Left lung (tissue), 4 donors: ENCODE measurements at regions not wholly inside any gene's neighbourhood (a gene's known extent, or its start where the extent isn't known, plus 50 kb on each side); places are given as distances from the start of the nearest gene placed in this dataset.

Experiments
- ATAC-seq: fragments of 200-7000 bp; cut with Tn5 transposase; one replicate; pipeline ENCODE4 v1.9.1; 2020; ENCODE audit warnings: moderate library complexity
- DNase-seq, 4 donors: peaks; one replicate each; pipeline ENCODE4 v3.0.0-alpha.2; 2013 to 2020
- H3K27ac ChIP-seq, 2 donors: fragments of 200-600 bp; sonication (generic) in 1 of 2; one replicate each; pipeline versions ENCODE4 v1.5.0 to v1.8.0; 2020 to 2021
- H3K27me3 ChIP-seq, 2 donors: fragments of 200-600 bp; sonication (generic) in 1 of 2; one replicate each; pipeline versions ENCODE4 v1.5.0 to v1.8.0; 2020 to 2021
- H3K36me3 ChIP-seq, 2 donors: fragments of 200-600 bp; sonication (generic) in 1 of 2; one replicate each; pipeline versions ENCODE4 v1.5.0 to v1.8.0; 2020 to 2021
- H3K4me1 ChIP-seq, 2 donors: fragments of 200-600 bp; one replicate each; pipeline ENCODE4 v1.8.0; 2021
- H3K4me3 ChIP-seq, 2 donors: fragments of 200-600 bp; sonication (generic) in 1 of 2; one replicate each; pipeline versions ENCODE4 v1.5.0 to v1.8.0; 2020 to 2021; ENCODE audit warnings: mild to moderate bottlenecking in 1 of 2
- H3K9me3 ChIP-seq, 2 donors: fragments of 200-600 bp; sonication (generic) in 1 of 2; one replicate each; pipeline versions ENCODE4 v1.5.0 to v1.8.0; 2020 to 2021
- intact Hi-C, 2 donors: fragments of 100-400 bp; cut with DNase I; formaldehyde crosslinking; loops; one replicate each; pipeline versions ENCODE4 v1.11.2 to v1.14.2; 2022
- TF ChIP-seq, protein P1 (sequence below), 2 donors: fragments of 200-600 bp; sonication (generic) in 1 of 2; IDR thresholded peaks; one replicate each; pipeline versions ENCODE4 v1.5.0 to v1.8.0; 2021; ENCODE audit warnings: antibody characterized with exemption in 2 of 2
- donor health status: DM: no; HTN: yes; CAD: no.
- donor health status: DM: no; HTN: no; CAD: no.

GRCh38 chr9:14455243-14455642 is 141.3 kb upstream of the NFIB start:
- TF ChIP-seq, protein P1, sequence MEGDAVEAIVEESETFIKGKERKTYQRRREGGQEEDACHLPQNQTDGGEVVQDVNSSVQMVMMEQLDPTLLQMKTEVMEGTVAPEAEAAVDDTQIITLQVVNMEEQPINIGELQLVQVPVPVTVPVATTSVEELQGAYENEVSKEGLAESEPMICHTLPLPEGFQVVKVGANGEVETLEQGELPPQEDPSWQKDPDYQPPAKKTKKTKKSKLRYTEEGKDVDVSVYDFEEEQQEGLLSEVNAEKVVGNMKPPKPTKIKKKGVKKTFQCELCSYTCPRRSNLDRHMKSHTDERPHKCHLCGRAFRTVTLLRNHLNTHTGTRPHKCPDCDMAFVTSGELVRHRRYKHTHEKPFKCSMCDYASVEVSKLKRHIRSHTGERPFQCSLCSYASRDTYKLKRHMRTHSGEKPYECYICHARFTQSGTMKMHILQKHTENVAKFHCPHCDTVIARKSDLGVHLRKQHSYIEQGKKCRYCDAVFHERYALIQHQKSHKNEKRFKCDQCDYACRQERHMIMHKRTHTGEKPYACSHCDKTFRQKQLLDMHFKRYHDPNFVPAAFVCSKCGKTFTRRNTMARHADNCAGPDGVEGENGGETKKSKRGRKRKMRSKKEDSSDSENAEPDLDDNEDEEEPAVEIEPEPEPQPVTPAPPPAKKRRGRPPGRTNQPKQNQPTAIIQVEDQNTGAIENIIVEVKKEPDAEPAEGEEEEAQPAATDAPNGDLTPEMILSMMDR (IDR thresholded peaks at IDR 0.05), result no peak
- H3K4me3 ChIP-seq, result no peak overlapping the region
- no peaks in the 10 kb centered on the region for H3K9me3 ChIP-seq
- intact Hi-C loops, result no loop called here
- peak; percentile 59 for ATAC-seq
- no peaks in the 10 kb centered on the region for H3K36me3 ChIP-seq
- H3K27ac ChIP-seq, result no peak overlapping the region
- H3K27me3 ChIP-seq, result no peaks in the 10 kb centered on the region
- no peaks in the 10 kb centered on the region for H3K4me1 ChIP-seq
- DNase-seq, result no peak

DNA sequence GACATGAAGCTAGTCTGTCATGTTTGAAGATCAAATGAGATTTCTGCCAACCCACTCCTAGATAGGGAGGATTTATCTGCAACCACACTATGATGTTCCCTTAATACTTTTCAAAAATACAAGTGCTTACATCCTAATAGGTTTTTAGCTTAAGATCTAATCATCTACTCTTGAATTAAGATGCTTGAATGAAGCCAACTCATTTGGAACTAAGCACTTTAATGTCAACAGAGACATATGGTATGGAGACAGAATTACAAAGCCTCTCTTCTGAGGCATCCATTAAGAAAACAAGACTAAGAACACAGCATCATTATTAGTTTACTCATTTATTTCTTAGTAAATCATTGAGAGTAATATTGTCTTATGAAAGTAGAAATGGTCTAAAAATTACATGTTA is 139.3 kb upstream of the NFIB start:
- no peak for ATAC-seq

DNA sequence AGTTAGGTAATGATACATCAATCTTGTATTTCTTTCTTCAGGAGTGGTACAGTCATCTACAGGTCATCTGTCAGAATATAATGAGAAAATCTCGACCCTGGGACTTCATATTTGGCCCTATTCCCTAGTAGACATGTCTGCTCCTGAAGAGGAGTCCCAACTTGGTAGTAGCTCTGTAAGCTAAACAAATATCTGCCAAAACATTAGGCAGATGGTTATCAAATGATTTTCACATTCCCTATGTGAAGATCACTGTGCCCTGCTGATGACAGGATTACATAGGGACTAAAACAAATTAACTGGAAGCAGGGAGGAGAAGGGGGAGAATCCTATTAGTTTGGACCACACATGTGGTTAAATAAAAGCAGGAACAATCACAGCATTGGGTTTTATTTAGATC is 138.6 kb upstream of the NFIB start:
- intact Hi-C loops, result no loop called here
- Histone ChIP-seq H3K27me3 (no peaks in the 10 kb centered on the region), H3K9me3 (peaks cover 0 to 4% of the 10 kb centered on the region in 2 donors), H3K4me1 (no peaks in the 10 kb centered on the region), H3K4me3 (no peak overlapping the region), H3K36me3 (no peaks in the 10 kb centered on the region), H3K27ac (no peak overlapping the region)
- TF ChIP-seq, protein P1 (IDR thresholded peaks at IDR 0.05), result no peak
- ATAC-seq (no peak), DNase-seq (no peak)

More for the DNA sequence above, 139.3 kb upstream of the NFIB start:
- intact Hi-C loops, result no loop called here
- Histone ChIP-seq H3K4me3 (no peak overlapping the region), H3K36me3 (no peaks in the 10 kb centered on the region), H3K27ac (no peak overlapping the region), H3K9me3 (no peaks in the 10 kb centered on the region), H3K4me1 (no peaks in the 10 kb centered on the region), H3K27me3 (no peaks in the 10 kb centered on the region)
- TF ChIP-seq, protein P1 (IDR thresholded peaks at IDR 0.05), result no peak
- no peak for DNase-seq

DNA sequence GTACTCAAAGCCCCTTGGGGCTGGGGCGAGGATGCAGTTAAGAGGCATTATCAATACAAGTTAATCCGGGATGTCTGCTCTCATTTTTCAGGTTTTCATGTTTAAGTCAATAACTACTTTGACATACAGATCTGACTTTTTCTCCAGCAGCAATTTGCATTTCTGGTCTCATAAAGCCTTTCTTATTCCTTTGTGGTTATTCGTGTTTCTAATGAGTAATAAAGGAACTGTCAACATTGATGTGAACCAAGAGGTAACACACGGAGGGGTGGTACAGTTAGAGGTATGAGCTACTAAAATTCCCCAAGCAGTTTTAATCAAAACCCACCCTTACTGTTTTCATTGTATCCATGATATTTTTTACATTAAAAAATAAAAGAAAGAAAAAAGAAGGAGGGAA is 138.0 kb upstream of the NFIB start:
- no peaks in the 10 kb centered on the region for H3K27me3 ChIP-seq
- H3K9me3 ChIP-seq, result peaks cover 0 to 8% of the 10 kb centered on the region in 2 donors
- no peak overlapping the region for H3K4me3 ChIP-seq
- intact Hi-C loops, result no loop called here
- no peak overlapping the region for H3K27ac ChIP-seq
- TF ChIP-seq, protein P1 (IDR thresholded peaks at IDR 0.05), result no peak
- H3K4me1 ChIP-seq, result no peaks in the 10 kb centered on the region
- DNase-seq, result no peak
- no peak for ATAC-seq
- no peaks in the 10 kb centered on the region for H3K36me3 ChIP-seq

GRCh38 chr9:14447103-14447502 is 133.2 kb upstream of the NFIB start:
- H3K9me3 ChIP-seq, result peaks cover 0 to 8% of the 10 kb centered on the region in 2 donors
- no peaks in the 10 kb centered on the region for H3K27me3 ChIP-seq
- DNase-seq (no peak), ATAC-seq (no peak)
- intact Hi-C loops, result no loop called here
- no peak overlapping the region for H3K4me3 ChIP-seq
- H3K4me1 ChIP-seq, result no peaks in the 10 kb centered on the region
- TF ChIP-seq, protein P1 (IDR thresholded peaks at IDR 0.05), result no peak
- no peak overlapping the region for H3K27ac ChIP-seq
- no peaks in the 10 kb centered on the region for H3K36me3 ChIP-seq
